RWPE1 (cell line): ENCODE measurements at regions not wholly inside any gene's neighbourhood (a gene's known extent, or its start where the extent isn't known, plus 50 kb on each side); places are given as distances from the start of the nearest gene placed in this dataset.

Experiments
- CTCF ChIA-PET: fragments of 350-600 bp; sonication (Branson Sonifier 250); formaldehyde crosslinking; extraction: SDS; loops from one replicate; lab custom pipeline; 2021; lab: Yijun Ruan, JAX
- POLR2A ChIA-PET: fragments of 400-600 bp; formaldehyde crosslinking; extraction: SDS; loops from one replicate; lab custom pipeline; 2020; ENCODE audit warnings: antibody characterized with exemption; ENCODE audit not compliant: low non-redundant PET; lab: Yijun Ruan, JAX
- DNase-seq: peaks from one replicate; pipeline ENCODE4 v3.0.0; 2012; ENCODE audit warnings: low spot score
- H3K27ac ChIP-seq: fragments of 450-650 bp; 2 replicates; pipeline ENCODE4 v1.5.1; 2017
- CTCF ChIP-seq: fragments of 450-650 bp; conservative IDR thresholded peaks from 2 replicates; pipeline ENCODE4 v1.5.1; 2017; ENCODE audit warnings: low read depth, mild to moderate bottlenecking

GRCh38 chr10:46234431-46235060, 52.3 kb upstream of the ANTXRL start:
- POLR2A ChIA-PET, result no interaction called here
- no peak overlapping the region for H3K27ac ChIP-seq
- no peak for TF ChIP-seq CTCF
- CTCF ChIA-PET, result no interaction called here
- DNase-seq, result no peak

- TF ChIP-seq CTCF, result no peak
- POLR2A ChIA-PET, result no interaction called here
- CTCF ChIA-PET, result no interaction called here
- H3K27ac ChIP-seq, result no peak overlapping the region
- no peak for DNase-seq
Measured at GRCh38 chr10:46235705-46236545, 50.9 kb upstream of the ANTXRL start.

GRCh38 chr10:46236546-46236887, 50.3 kb upstream of the ANTXRL start:
- no peak overlapping the region for H3K27ac ChIP-seq
- ChIA-PET POLR2A (no interaction called here), CTCF (no interaction called here)
- no peak for TF ChIP-seq CTCF
- no peak for DNase-seq

GRCh38 chr10:46236941-46237681, 49.7 kb upstream of the ANTXRL start:
- CTCF ChIA-PET, result no interaction called here
- POLR2A ChIA-PET, result no interaction called here
- no peak for TF ChIP-seq CTCF
- no peak for DNase-seq
- no peak overlapping the region for H3K27ac ChIP-seq
